ENCODE measurements at regions not wholly inside any gene's neighbourhood (a gene's known extent, or its start where the extent isn't known, plus 50 kb on each side); places are given as distances from the start of the nearest gene placed in this dataset.
"Not testable (repeated sequence)": the region's sequence is repeated elsewhere in the genome, so short reads cannot be mapped to it uniquely, and the experiment has no call there.

- Mint-ChIP-seq H3K36me3 (no peaks in the 10 kb centered on the region), H3K9me3 (peaks cover 7% of the 10 kb centered on the region), H3K4me3 (no peak overlapping the region), H3K27ac (no peak overlapping the region), H3K4me1 (no peaks in the 10 kb centered on the region), H3K27me3 (no peaks in the 10 kb centered on the region)
- no peak for ATAC-seq
These were observed 725.4 kb upstream of the RGS18 start for GRCh38 chr1:191432817-191433216.

- Mint-ChIP-seq H3K4me1 (no peaks in the 10 kb centered on the region), H3K9me3 (peaks cover 17% of the 10 kb centered on the region)
These were observed 719.3 kb upstream of the RGS18 start for GRCh38 chr1:191438979-191439378.

GRCh38 chr1:191448279-191448678 is 710.0 kb upstream of the RGS18 start:
- not testable (repeated sequence) for ATAC-seq, H3K27ac Mint-ChIP-seq, H3K4me1 Mint-ChIP-seq, H3K4me3 Mint-ChIP-seq, H3K27me3 Mint-ChIP-seq, H3K36me3 Mint-ChIP-seq, H3K9me3 Mint-ChIP-seq

More at GRCh38 chr1:191438979-191439378, 719.3 kb upstream of the RGS18 start:
- Mint-ChIP-seq H3K27me3 (no peaks in the 10 kb centered on the region), H3K27ac (no peak overlapping the region), H3K36me3 (no peaks in the 10 kb centered on the region), H3K4me3 (no peak overlapping the region)
- ATAC-seq = no peak

GRCh38 chr1:191452586-191452985 is 705.7 kb upstream of the RGS18 start:
- Mint-ChIP-seq H3K27ac (no peak overlapping the region), H3K4me1 (no peaks in the 10 kb centered on the region), H3K9me3 (no peaks in the 10 kb centered on the region), H3K27me3 (no peaks in the 10 kb centered on the region), H3K36me3 (no peaks in the 10 kb centered on the region), H3K4me3 (no peak overlapping the region)
- no peak for ATAC-seq

GRCh38 chr1:191453487-191453886 is 704.8 kb upstream of the RGS18 start:
- H3K27ac Mint-ChIP-seq = no peak overlapping the region
- H3K36me3 Mint-ChIP-seq = no peaks in the 10 kb centered on the region
- no peaks in the 10 kb centered on the region for H3K4me1 Mint-ChIP-seq
- no peak for ATAC-seq
- H3K27me3 Mint-ChIP-seq = no peaks in the 10 kb centered on the region
- H3K4me3 Mint-ChIP-seq = no peak overlapping the region
- H3K9me3 Mint-ChIP-seq = no peaks in the 10 kb centered on the region

- Mint-ChIP-seq H3K4me3 (no peak overlapping the region), H3K4me1 (no peaks in the 10 kb centered on the region), H3K27me3 (no peaks in the 10 kb centered on the region), H3K27ac (no peak overlapping the region), H3K36me3 (no peaks in the 10 kb centered on the region), H3K9me3 (peaks cover 3% of the 10 kb centered on the region)
- no peak for ATAC-seq
These were observed 700.4 kb upstream of the RGS18 start for GRCh38 chr1:191457889-191458288.

- Mint-ChIP-seq H3K36me3 (no peaks in the 10 kb centered on the region), H3K27me3 (no peaks in the 10 kb centered on the region), H3K4me1 (no peaks in the 10 kb centered on the region), H3K27ac (no peak overlapping the region), H3K9me3 (peaks cover 6% of the 10 kb centered on the region), H3K4me3 (no peak overlapping the region)
- ATAC-seq = no peak
These were observed 698.0 kb upstream of the RGS18 start for GRCh38 chr1:191460234-191460633.

- H3K4me3 Mint-ChIP-seq = no peak overlapping the region
- peaks cover 3% of the 10 kb centered on the region for H3K9me3 Mint-ChIP-seq
- ATAC-seq = no peak
- no peaks in the 10 kb centered on the region for H3K4me1 Mint-ChIP-seq
- H3K27ac Mint-ChIP-seq = no peak overlapping the region
- no peaks in the 10 kb centered on the region for H3K36me3 Mint-ChIP-seq
- H3K27me3 Mint-ChIP-seq = no peaks in the 10 kb centered on the region
These were observed 674.3 kb upstream of the RGS18 start for GRCh38 chr1:191483988-191484387.

- Mint-ChIP-seq H3K4me3 (no peak overlapping the region), H3K27ac (no peak overlapping the region), H3K9me3 (peaks cover 21% of the 10 kb centered on the region), H3K27me3 (no peaks in the 10 kb centered on the region), H3K36me3 (no peaks in the 10 kb centered on the region), H3K4me1 (no peaks in the 10 kb centered on the region)
- no peak for ATAC-seq
These were observed 668.0 kb upstream of the RGS18 start for GRCh38 chr1:191490303-191490702.

GRCh38 chr1:191495040-191495439 is 663.2 kb upstream of the RGS18 start:
- ATAC-seq = no peak
- no peaks in the 10 kb centered on the region for H3K4me1 Mint-ChIP-seq
- H3K27me3 Mint-ChIP-seq = no peaks in the 10 kb centered on the region

GRCh38 chr1:191498318-191498717 is 659.9 kb upstream of the RGS18 start:
- no peak overlapping the region for H3K4me3 Mint-ChIP-seq
- no peaks in the 10 kb centered on the region for H3K4me1 Mint-ChIP-seq
- H3K9me3 Mint-ChIP-seq = peaks cover 3% of the 10 kb centered on the region
- H3K27ac Mint-ChIP-seq = no peak overlapping the region
- no peaks in the 10 kb centered on the region for H3K36me3 Mint-ChIP-seq
- H3K27me3 Mint-ChIP-seq = no peaks in the 10 kb centered on the region
- no peak for ATAC-seq

More at GRCh38 chr1:191495040-191495439, 663.2 kb upstream of the RGS18 start:
- no peak overlapping the region for H3K4me3 Mint-ChIP-seq
- H3K27ac Mint-ChIP-seq = no peak overlapping the region
- peaks cover 12% of the 10 kb centered on the region for H3K9me3 Mint-ChIP-seq
- no peaks in the 10 kb centered on the region for H3K36me3 Mint-ChIP-seq

GRCh38 chr1:191498825-191499224 is 659.4 kb upstream of the RGS18 start:
- no peaks in the 10 kb centered on the region for H3K27me3 Mint-ChIP-seq
- no peak overlapping the region for H3K4me3 Mint-ChIP-seq
- H3K36me3 Mint-ChIP-seq = no peaks in the 10 kb centered on the region
- no peaks in the 10 kb centered on the region for H3K4me1 Mint-ChIP-seq
- no peak overlapping the region for H3K27ac Mint-ChIP-seq
- ATAC-seq = no peak
- peaks cover 3% of the 10 kb centered on the region for H3K9me3 Mint-ChIP-seq

GRCh38 chr1:191504999-191505398 is 653.3 kb upstream of the RGS18 start:
- Mint-ChIP-seq H3K9me3 (no peaks in the 10 kb centered on the region), H3K4me1 (no peaks in the 10 kb centered on the region), H3K27ac (no peak overlapping the region), H3K36me3 (no peaks in the 10 kb centered on the region), H3K27me3 (no peaks in the 10 kb centered on the region), H3K4me3 (no peak overlapping the region)
- no peak for ATAC-seq

- Mint-ChIP-seq H3K4me1 (no peaks in the 10 kb centered on the region), H3K27ac (no peak overlapping the region), H3K36me3 (no peaks in the 10 kb centered on the region), H3K4me3 (no peak overlapping the region), H3K9me3 (no peaks in the 10 kb centered on the region), H3K27me3 (no peaks in the 10 kb centered on the region)
- no peak for ATAC-seq
These were observed 650.0 kb upstream of the RGS18 start for GRCh38 chr1:191508239-191508638.

- H3K27me3 Mint-ChIP-seq, H3K27ac Mint-ChIP-seq, H3K36me3 Mint-ChIP-seq, H3K4me3 Mint-ChIP-seq, H3K9me3 Mint-ChIP-seq, H3K4me1 Mint-ChIP-seq, ATAC-seq: not testable (repeated sequence)
These were observed 646.8 kb upstream of the RGS18 start for GRCh38 chr1:191511480-191511879.

- Mint-ChIP-seq H3K9me3 (no peaks in the 10 kb centered on the region), H3K36me3 (no peaks in the 10 kb centered on the region), H3K27me3 (no peaks in the 10 kb centered on the region), H3K27ac (no peak overlapping the region), H3K4me3 (no peak overlapping the region), H3K4me1 (no peaks in the 10 kb centered on the region)
- ATAC-seq = no peak
These were observed 640.4 kb upstream of the RGS18 start for GRCh38 chr1:191517826-191518225.

GRCh38 chr1:191519519-191519918 is 638.7 kb upstream of the RGS18 start:
- Mint-ChIP-seq H3K36me3 (no peaks in the 10 kb centered on the region), H3K27me3 (no peaks in the 10 kb centered on the region), H3K9me3 (peaks cover 3% of the 10 kb centered on the region), H3K4me3 (no peak overlapping the region), H3K4me1 (no peaks in the 10 kb centered on the region), H3K27ac (no peak overlapping the region)
- ATAC-seq = no peak

Data from stimulated activated memory B cell treated with anti-CD40 and anti-IgM and Interleukin-4, amounts not matched to agents 10 μg/mL and 1 μg/mL and 100 μg/mL, for 72 hours (primary cell).